Heart right ventricle (tissue), 16 donors: ENCODE measurements at regions not wholly inside any gene's neighbourhood (a gene's known extent, or its start where the extent isn't known, plus 50 kb on each side); places are given as distances from the start of the nearest gene placed in this dataset.

Source experiments
- ATAC-seq, 8 donors: fragments of 200-7000 bp; cut with Tn5 transposase; one replicate each; pipeline ENCODE4 v1.9.1; 2020; ENCODE audit warnings: mild to moderate bottlenecking in 8 of 8, moderate library complexity in 8 of 8, moderate number of reproducible peaks in 1 of 8
- DNase-seq, 2 donors: peaks; one replicate each; pipeline ENCODE4 v3.0.0-alpha.2; 2020
- H3K27ac ChIP-seq, 10 donors: fragments of 200-600 bp; sonication (generic) in 2 of 10; one replicate each; pipeline versions ENCODE4 v1.5.0 to v1.8.0; 2020 to 2022; ENCODE audit warnings: mild to moderate bottlenecking in 3 of 10
- H3K27me3 ChIP-seq, 7 donors: fragments of 200-600 bp; one replicate each; pipeline ENCODE4 v1.8.0; 2021 to 2022; ENCODE audit warnings: mild to moderate bottlenecking in 2 of 7
- H3K36me3 ChIP-seq, 9 donors: fragments of 200-600 bp; sonication (generic) in 1 of 9; one replicate each; pipeline versions ENCODE4 v1.5.0 to v1.8.0; 2020 to 2022; ENCODE audit warnings: mild to moderate bottlenecking in 2 of 9
- H3K4me1 ChIP-seq, 9 donors: fragments of 200-600 bp; sonication (generic) in 1 of 9; one replicate each; pipeline versions ENCODE4 v1.5.0 to v1.8.0; 2020 to 2022; ENCODE audit warnings: mild to moderate bottlenecking in 4 of 9
- H3K4me3 ChIP-seq, 10 donors: fragments of 200-600 bp; sonication (generic) in 2 of 10; one replicate each; pipeline versions ENCODE4 v1.5.0 to v1.8.0; 2020 to 2022; ENCODE audit warnings: mild to moderate bottlenecking in 7 of 10, moderate library complexity in 2 of 10
- H3K9me3 ChIP-seq, 11 donors: fragments of 200-600 bp in 10 of 11; sonication (generic) in 2 of 11; one replicate each; pipeline versions ENCODE4 v1.5.0 to v1.8.0; 2013 to 2022; ENCODE audit warnings: mild to moderate bottlenecking in 2 of 11, control low read depth in 1 of 11, moderate library complexity in 1 of 11
- WGBS, 2 donors: extraction: QIAGEN DNeasy Blood & Tissue Kit; methylation state at CpG; one replicate each; pipeline ENCODE4 v1.1.7; 2013; ENCODE audit warnings: inconsistent platforms in 1 of 2; 5-methylcytosine and 5-hydroxymethylcytosine counted together
- intact Hi-C, 10 donors: fragments of 100-400 bp; cut with DNase I; formaldehyde crosslinking; loops; one replicate each; pipeline versions ENCODE4 v1.11.1 to v1.14.2; 2022
- TF ChIP-seq, protein P1 (sequence below), 9 donors: fragments of 200-600 bp; sonication (generic) in 2 of 9; IDR thresholded peaks; one replicate each; pipeline versions ENCODE4 v1.5.0 to v1.8.0; 2021 to 2022; ENCODE audit warnings: antibody characterized with exemption in 9 of 9, mild to moderate bottlenecking in 5 of 9, moderate library complexity in 1 of 9
- donor health status: Arrhythmogenic right ventricular cardiomyopathy.
- donor health status: ischemic (EF 13 %, LVEDD 7.1; RV severe dilation, severe dysfunction).
- donor health status: healthy with polysubstance abuse.
- donor health status: DM: no; HTN: yes; CAD: no.
- donor health status: DM: no; HTN: no; CAD: no.
- donor health status: ischemic (EF 25% LVEDD 6.9; RV normal size, moderate dysfunction).
- donor health status: ischemic (EF 25% LVEDD 5.7; RV mildly dilated, moderate dysfunction).
- donor health status: healthy.
- donor health status: DM: yes; HTN: yes; CAD: no.
- donor health status: Ischemic cardiomyopathy.
- donor health status: ischemic (EF 35%, LVEDD 5.7; RV mildly dilated, moderate dysfunction).
- donor health status: nonischemic (EF 11% LVEDD 7.7; RV severe dilation, severe dysfunction).
- donor health status: DM: yes; HTN: yes; CAD: no.
- donor health status: PGD.
- donor health status: ischemic (EF 29% LVEDD 5.4; RV normal size, mild dysfunction).
- donor health status: nonischemic (EF 23%, LVEDD 6.1; RV moderate dilation, normal function).

DNA sequence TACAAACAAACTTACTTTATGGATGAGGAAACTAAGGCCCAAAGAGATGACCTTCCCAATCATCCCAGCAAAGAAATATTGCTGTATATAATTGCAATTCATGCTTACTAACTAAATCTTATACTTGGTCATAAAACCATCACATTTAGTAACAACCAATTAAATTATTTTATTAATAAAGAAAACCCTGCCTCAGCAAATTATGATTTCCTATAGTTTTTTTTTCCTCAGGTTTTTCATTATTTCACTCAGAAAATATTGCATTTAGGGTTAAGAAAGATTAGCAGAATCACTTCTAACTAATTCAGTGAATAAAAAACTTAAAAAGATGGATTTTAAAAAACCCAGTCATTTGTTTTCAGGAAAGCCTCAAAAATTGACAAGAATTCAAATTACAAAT is 86.5 kb upstream of the GADL1 start:
- intact Hi-C loops: no loop called here
- peaks cover 0 to 4% (median 0%) of the 10 kb centered on the region in 7 donors for H3K27me3 ChIP-seq
- no peak overlapping the region for H3K27ac ChIP-seq
- ATAC-seq (no peak), DNase-seq (no peak)
- no peaks in the 10 kb centered on the region for H3K36me3 ChIP-seq
- peaks cover 0 to 4% (median 0%) of the 10 kb centered on the region in 9 donors for H3K4me1 ChIP-seq
- H3K9me3 ChIP-seq: no peaks in the 10 kb centered on the region
- no peak overlapping the region for H3K4me3 ChIP-seq
- TF ChIP-seq, protein P1, sequence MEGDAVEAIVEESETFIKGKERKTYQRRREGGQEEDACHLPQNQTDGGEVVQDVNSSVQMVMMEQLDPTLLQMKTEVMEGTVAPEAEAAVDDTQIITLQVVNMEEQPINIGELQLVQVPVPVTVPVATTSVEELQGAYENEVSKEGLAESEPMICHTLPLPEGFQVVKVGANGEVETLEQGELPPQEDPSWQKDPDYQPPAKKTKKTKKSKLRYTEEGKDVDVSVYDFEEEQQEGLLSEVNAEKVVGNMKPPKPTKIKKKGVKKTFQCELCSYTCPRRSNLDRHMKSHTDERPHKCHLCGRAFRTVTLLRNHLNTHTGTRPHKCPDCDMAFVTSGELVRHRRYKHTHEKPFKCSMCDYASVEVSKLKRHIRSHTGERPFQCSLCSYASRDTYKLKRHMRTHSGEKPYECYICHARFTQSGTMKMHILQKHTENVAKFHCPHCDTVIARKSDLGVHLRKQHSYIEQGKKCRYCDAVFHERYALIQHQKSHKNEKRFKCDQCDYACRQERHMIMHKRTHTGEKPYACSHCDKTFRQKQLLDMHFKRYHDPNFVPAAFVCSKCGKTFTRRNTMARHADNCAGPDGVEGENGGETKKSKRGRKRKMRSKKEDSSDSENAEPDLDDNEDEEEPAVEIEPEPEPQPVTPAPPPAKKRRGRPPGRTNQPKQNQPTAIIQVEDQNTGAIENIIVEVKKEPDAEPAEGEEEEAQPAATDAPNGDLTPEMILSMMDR (IDR thresholded peaks at IDR 0.05): no peak

DNA sequence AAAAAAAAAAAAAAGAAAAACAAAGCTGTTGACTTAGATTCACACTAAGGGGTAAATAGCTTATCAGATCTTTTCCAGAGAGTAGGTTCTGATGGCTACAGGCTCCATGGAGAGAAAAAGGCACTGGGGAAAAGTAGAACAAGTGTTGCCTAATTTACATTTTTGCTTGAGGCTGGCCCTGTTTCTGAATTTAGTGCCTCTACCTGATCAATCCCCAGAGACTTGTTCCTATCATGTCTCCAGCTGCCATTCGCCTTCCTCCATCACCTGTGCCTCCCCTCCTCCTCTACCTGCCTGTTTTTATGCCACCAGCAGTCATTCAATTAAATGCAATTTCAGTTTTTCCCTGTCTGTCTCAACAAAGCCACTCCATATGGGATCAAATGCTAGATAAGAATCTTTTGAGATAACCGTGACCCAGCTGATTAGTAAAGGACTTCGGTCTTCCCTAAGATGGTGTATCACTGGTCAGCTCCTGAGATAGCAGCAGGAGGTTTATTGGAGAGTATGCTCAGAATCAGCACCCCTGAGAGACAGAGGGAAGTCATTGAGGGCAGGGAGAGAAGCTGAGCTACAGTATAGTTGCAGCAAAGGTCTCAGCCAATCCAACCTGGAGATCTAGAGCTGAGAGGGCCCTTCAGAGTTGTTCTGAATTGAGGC is 88.1 kb upstream of the GADL1 start:
- TF ChIP-seq, protein P1 (IDR thresholded peaks at IDR 0.05): no peak
- Histone ChIP-seq H3K36me3 (no peaks in the 10 kb centered on the region), H3K4me3 (no peak overlapping the region), H3K27ac (no peak overlapping the region), H3K9me3 (no peaks in the 10 kb centered on the region), H3K27me3 (peaks cover 0 to 4% (median 0%) of the 10 kb centered on the region in 7 donors), H3K4me1 (peaks cover 0 to 4% (median 0%) of the 10 kb centered on the region in 9 donors)
- no peak for DNase-seq
- ATAC-seq: no peak
- intact Hi-C loops: no loop called here
- 69 to 82% methylated on average over 3 of the region's 3 CpGs for WGBS, 2 donors

DNA sequence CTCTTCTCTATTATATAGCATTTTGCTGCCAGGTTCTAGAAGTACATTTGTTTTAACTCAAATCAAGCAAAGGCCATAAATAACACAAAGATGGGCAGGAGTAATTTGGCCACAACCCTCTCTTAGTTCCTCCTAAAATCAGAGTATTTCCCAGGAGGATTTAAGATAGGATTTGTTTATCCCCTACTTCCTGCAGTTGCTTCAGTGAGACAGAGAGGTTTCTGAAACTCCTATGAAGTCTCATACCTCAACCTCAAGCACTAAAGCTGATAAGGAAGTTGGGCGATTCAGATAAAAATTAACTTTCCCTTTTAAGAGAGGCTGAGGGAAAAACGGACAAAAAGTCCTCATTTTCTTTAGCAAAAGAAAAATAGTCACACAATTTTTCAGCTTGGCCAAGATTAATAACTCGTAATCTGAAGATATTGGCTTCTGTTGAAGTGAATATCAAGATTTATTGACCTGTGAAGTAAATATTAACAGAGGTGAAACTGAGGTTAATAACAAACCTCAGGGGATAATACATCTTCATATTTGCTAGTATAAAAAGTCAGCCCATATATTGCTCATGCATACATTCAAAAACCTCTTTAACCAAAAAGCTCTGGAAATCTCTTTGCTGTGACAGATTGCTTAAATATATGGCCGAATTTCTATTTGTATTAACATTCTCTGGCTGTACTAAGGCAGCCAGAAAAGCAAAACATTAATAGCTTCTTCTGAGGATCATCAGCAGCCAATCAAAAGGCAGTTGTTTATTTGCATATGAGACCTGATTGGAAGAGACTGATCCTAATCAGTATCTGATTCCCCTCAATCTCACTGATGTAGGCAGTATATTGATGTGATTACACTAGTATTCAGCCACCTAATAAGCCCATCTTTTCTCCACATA is 90.6 kb upstream of the GADL1 start:
- no peak for DNase-seq
- TF ChIP-seq, protein P1 (IDR thresholded peaks at IDR 0.05): no peak
- 42 to 46% methylated on average over 4 of the region's 4 CpGs for WGBS, 2 donors
- Histone ChIP-seq H3K4me1 (peaks cover 0 to 4% (median 0%) of the 10 kb centered on the region in 9 donors), H3K9me3 (no peaks in the 10 kb centered on the region), H3K27ac (no peak overlapping the region), H3K36me3 (no peaks in the 10 kb centered on the region), H3K27me3 (peaks cover 0 to 4% (median 0%) of the 10 kb centered on the region in 7 donors), H3K4me3 (no peak overlapping the region)
- ATAC-seq: peak in 1 of 8 donors; percentile 20
- intact Hi-C loops: no loop called here

DNA sequence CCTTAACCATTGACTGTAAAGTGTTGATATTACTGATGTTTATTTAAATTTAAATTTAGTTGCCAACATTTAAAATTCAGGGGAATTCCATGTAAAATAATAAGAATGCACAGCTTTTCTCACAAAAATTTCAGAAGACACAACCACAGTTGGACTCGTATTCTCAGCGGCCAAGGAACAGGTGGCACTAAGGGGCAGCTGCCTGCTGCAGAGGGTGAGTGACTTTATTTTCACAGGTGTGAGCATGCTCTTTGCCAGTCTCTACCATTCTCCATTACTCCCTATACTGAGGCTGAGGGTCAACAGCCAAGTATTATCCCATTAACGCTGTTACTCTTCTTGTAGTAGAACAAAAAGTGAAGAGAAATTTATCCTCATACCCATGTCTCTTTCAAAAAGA is 92.1 kb upstream of the GADL1 start:
- DNase-seq (no peak), ATAC-seq (no peak)
- Histone ChIP-seq H3K9me3 (no peaks in the 10 kb centered on the region), H3K4me3 (no peak overlapping the region), H3K4me1 (peaks cover 0 to 4% (median 0%) of the 10 kb centered on the region in 9 donors), H3K36me3 (no peaks in the 10 kb centered on the region), H3K27ac (no peak overlapping the region), H3K27me3 (peaks cover 0 to 4% (median 0%) of the 10 kb centered on the region in 7 donors)
- WGBS, 2 donors: 95% methylated on average over 3 of the region's 3 CpGs
- intact Hi-C loops: no loop called here
- TF ChIP-seq, protein P1 (IDR thresholded peaks at IDR 0.05): no peak
